Parathyroid adenoma (tissue), 2 donors: ENCODE measurements at regions not wholly inside any gene's neighbourhood (a gene's known extent, or its start where the extent isn't known, plus 50 kb on each side); places are given as distances from the start of the nearest gene placed in this dataset.
"Not testable (repeated sequence)": the region's sequence is repeated elsewhere in the genome, so short reads cannot be mapped to it uniquely, and the experiment has no call there.

ENCODE experiments used
- H2AFZ ChIP-seq: fragments of 300-600 bp; sonication (generic); one replicate; pipeline ENCODE4 v1.7.0; 2017; ENCODE audit warnings: antibody characterized with exemption, mild to moderate bottlenecking
- H3K27ac ChIP-seq: fragments of 300-600 bp; sonication (generic); one replicate; pipeline ENCODE4 v1.7.0; 2017
- H3K27me3 ChIP-seq: fragments of 300-600 bp; sonication (generic); one replicate; pipeline ENCODE4 v1.7.0; 2017; ENCODE audit warnings: low read length; ENCODE audit not compliant: control insufficient read depth, insufficient read depth
- H3K36me3 ChIP-seq: fragments of 300-600 bp; sonication (generic); one replicate; pipeline ENCODE4 v1.7.0; 2017; ENCODE audit warnings: low read length; ENCODE audit not compliant: control insufficient read depth, insufficient read depth
- H3K4me1 ChIP-seq: fragments of 300-600 bp; sonication (generic); one replicate; pipeline ENCODE4 v1.7.0; 2017; ENCODE audit warnings: control low read depth
- H3K4me2 ChIP-seq: fragments of 300-600 bp; sonication (generic); one replicate; pipeline ENCODE4 v1.7.0; 2017; ENCODE audit warnings: low read length
- H3K4me3 ChIP-seq: fragments of 300-600 bp; sonication (generic); one replicate; pipeline ENCODE4 v1.7.0; 2017; ENCODE audit warnings: low read depth, low read length
- H3K79me2 ChIP-seq: fragments of 300-600 bp; sonication (generic); one replicate; pipeline ENCODE4 v1.7.0; 2017; ENCODE audit warnings: control low read depth
- H3K9ac ChIP-seq: fragments of 300-600 bp; sonication (generic); one replicate; pipeline ENCODE4 v1.7.0; 2017; ENCODE audit warnings: mild to moderate bottlenecking
- H3K9me3 ChIP-seq: fragments of 300-600 bp; sonication (generic); one replicate; pipeline ENCODE4 v1.7.0; 2017; ENCODE audit warnings: low read length; ENCODE audit not compliant: control insufficient read depth
- CTCF ChIP-seq: fragments of 300-600 bp; sonication (generic); IDR thresholded peaks from one replicate; pipeline ENCODE4 v1.7.0; 2017; ENCODE audit warnings: antibody characterized with exemption, mild to moderate bottlenecking
- donor health status: primary hyperparathyroidism.

DNA sequence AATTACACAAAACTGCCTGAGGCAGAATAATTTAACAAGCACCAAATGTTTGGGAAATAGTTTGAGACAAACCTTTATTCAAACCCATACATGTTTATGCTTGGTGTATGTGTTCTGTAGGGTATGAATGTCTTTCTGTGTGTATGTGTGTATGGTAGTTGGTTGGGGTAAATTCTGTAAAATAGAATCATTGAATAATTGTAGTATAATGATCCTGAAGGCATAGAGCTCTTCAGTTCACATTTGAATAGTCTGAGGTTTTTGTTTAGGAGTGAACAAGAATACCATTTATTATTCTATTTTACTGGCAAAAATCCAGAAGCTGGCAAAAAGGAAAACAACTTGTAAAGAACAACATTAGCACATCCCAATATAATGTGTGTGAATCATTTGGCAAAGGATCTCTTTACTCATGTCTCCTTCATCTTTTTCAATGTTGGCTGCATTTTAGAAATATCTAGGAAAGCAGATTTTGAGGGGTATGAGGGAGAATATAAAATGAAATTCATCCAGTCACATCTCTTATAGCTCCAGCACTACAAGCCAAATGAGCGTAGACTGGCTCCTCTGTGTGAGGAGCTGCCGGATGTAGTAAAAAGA is 70.4 kb upstream of the XIST start:
- no peak overlapping the region for H3K9ac ChIP-seq
- H3K27me3 ChIP-seq = no peaks in the 10 kb centered on the region
- H3K4me3 ChIP-seq = no peak overlapping the region
- H3K79me2 ChIP-seq = no peaks in the 10 kb centered on the region
- no peaks in the 10 kb centered on the region for H3K36me3 ChIP-seq
- TF ChIP-seq CTCF = no peak
- H3K4me2 ChIP-seq = no peak overlapping the region
- no peaks in the 10 kb centered on the region for H3K4me1 ChIP-seq
- no peak overlapping the region for H3K27ac ChIP-seq
- no peaks in the 10 kb centered on the region for H3K9me3 ChIP-seq
- H2AFZ ChIP-seq = no peak overlapping the region

GRCh38 chrX:73916931-73917667 is 64.6 kb upstream of the XIST start:
- Histone ChIP-seq H3K27ac (no peak overlapping the region), H3K4me3 (no peak overlapping the region), H3K36me3 (no peaks in the 10 kb centered on the region), H3K4me2 (no peak overlapping the region), H3K4me1 (no peaks in the 10 kb centered on the region), H2AFZ (no peak overlapping the region), H3K9ac (no peak overlapping the region), H3K27me3 (no peaks in the 10 kb centered on the region), H3K9me3 (no peaks in the 10 kb centered on the region), H3K79me2 (no peaks in the 10 kb centered on the region)
- no peak for TF ChIP-seq CTCF

GRCh38 chrX:73916489-73916888 is 64.0 kb upstream of the XIST start:
- no peak overlapping the region for H2AFZ ChIP-seq
- no peak overlapping the region for H3K4me2 ChIP-seq
- H3K9ac ChIP-seq = no peak overlapping the region
- H3K36me3 ChIP-seq = no peaks in the 10 kb centered on the region
- H3K27me3 ChIP-seq = no peaks in the 10 kb centered on the region
- H3K27ac ChIP-seq = no peak overlapping the region
- TF ChIP-seq CTCF = no peak
- H3K9me3 ChIP-seq = no peaks in the 10 kb centered on the region
- no peak overlapping the region for H3K4me3 ChIP-seq
- H3K4me1 ChIP-seq = no peaks in the 10 kb centered on the region
- no peaks in the 10 kb centered on the region for H3K79me2 ChIP-seq

DNA sequence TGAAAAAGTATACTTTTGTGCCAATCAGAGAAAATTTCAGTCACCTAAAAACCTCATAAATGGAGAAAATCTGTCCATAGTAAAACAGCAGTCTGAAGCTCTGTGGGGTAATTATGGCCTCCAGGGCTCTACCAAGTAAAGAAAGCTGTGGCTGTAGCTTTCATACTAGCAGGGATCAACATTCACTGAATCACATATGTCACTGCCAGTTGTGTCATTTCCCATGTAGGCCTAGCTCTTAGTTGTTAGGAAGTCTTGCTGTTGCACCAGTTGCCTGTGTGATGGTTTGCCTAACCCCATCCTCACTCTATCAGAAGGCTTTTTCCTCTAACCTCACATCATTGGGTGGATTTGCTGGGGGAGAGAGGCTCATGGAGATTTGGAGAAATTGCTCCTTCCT is 62.3 kb upstream of the XIST start:
- H2AFZ ChIP-seq, H3K4me1 ChIP-seq, H3K27me3 ChIP-seq, H3K9me3 ChIP-seq, H3K4me3 ChIP-seq, H3K4me2 ChIP-seq, H3K36me3 ChIP-seq, H3K9ac ChIP-seq, H3K79me2 ChIP-seq, H3K27ac ChIP-seq: not testable (repeated sequence)

- no peaks in the 10 kb centered on the region for H3K27me3 ChIP-seq
- H3K27ac ChIP-seq = no peak overlapping the region
- no peak for TF ChIP-seq CTCF
- H3K79me2 ChIP-seq = no peaks in the 10 kb centered on the region
- no peaks in the 10 kb centered on the region for H3K9me3 ChIP-seq
- no peaks in the 10 kb centered on the region for H3K36me3 ChIP-seq
- H3K4me3 ChIP-seq = no peak overlapping the region
- H2AFZ ChIP-seq = no peak overlapping the region
- H3K9ac ChIP-seq = no peak overlapping the region
- no peak overlapping the region for H3K4me2 ChIP-seq
- H3K4me1 ChIP-seq = no peaks in the 10 kb centered on the region
Measured at GRCh38 chrX:73913580-73913979, 61.1 kb upstream of the XIST start.

- H3K27ac ChIP-seq, H3K9ac ChIP-seq, H3K79me2 ChIP-seq, H3K4me3 ChIP-seq, H3K4me2 ChIP-seq, H3K36me3 ChIP-seq, H3K4me1 ChIP-seq, H2AFZ ChIP-seq, H3K9me3 ChIP-seq, H3K27me3 ChIP-seq: not testable (repeated sequence)
Measured at GRCh38 chrX:73911946-73912345, 59.4 kb upstream of the XIST start.

- H3K4me2 ChIP-seq, H3K27ac ChIP-seq: not testable (repeated sequence)
Measured at GRCh38 chrX:73905749-73906374, 53.3 kb upstream of the XIST start.

More at GRCh38 chrX:73905749-73906374, 53.3 kb upstream of the XIST start:
- H3K9ac ChIP-seq, H3K79me2 ChIP-seq, H2AFZ ChIP-seq, H3K4me3 ChIP-seq, H3K9me3 ChIP-seq, H3K36me3 ChIP-seq, H3K27me3 ChIP-seq, H3K4me1 ChIP-seq: not testable (repeated sequence)
